Stomach (tissue), 8 donors: ENCODE measurements at regions not wholly inside any gene's neighbourhood (a gene's known extent, or its start where the extent isn't known, plus 50 kb on each side); places are given as distances from the start of the nearest gene placed in this dataset.

Source experiments
- DNase-seq, 2 donors: peaks; one replicate each; pipeline versions ENCODE4 v3.0.0 to v3.0.0-alpha.2; 2013 to 2019
- H3K27ac ChIP-seq, 5 donors: fragments of 200-600 bp in 4 of 5; sonication (generic) in 4 of 5; one replicate each; pipeline ENCODE4 v1.5.1; 2013 to 2019; ENCODE audit warnings: mild to moderate bottlenecking in 1 of 5, moderate library complexity in 1 of 5
- H3K27me3 ChIP-seq, 3 donors: fragments of 200-600 bp; sonication (generic); one replicate each; pipeline ENCODE4 v1.5.1; 2017 to 2019; ENCODE audit warnings: mixed run types in 1 of 3
- H3K36me3 ChIP-seq, 4 donors: fragments of 200-600 bp; sonication (generic); 1 replicate in 3 of 4; 2 replicates in 1 of 4; pipeline ENCODE4 v1.5.1; 2016 to 2019
- H3K4me1 ChIP-seq, 4 donors: fragments of 200-600 bp; sonication (generic); one replicate each; pipeline ENCODE4 v1.5.1; 2016 to 2019
- H3K4me3 ChIP-seq, 4 donors: fragments of 200-600 bp; sonication (generic) in 3 of 4; one replicate each; pipeline ENCODE4 v1.5.1; 2016 to 2019; ENCODE audit warnings: mild to moderate bottlenecking in 1 of 4
- H3K9me3 ChIP-seq, 4 donors: fragments of 200-600 bp; sonication (generic); one replicate each; pipeline ENCODE4 v1.5.1; 2016 to 2019
- CTCF ChIP-seq, 7 experiments: fragments of 450-650 bp in 4 of 7; fragments of 200-600 bp in 3 of 7; sonication (generic) in 3 of 7; IDR thresholded peaks; one replicate each; pipeline ENCODE4 v1.5.1; 2016 to 2019; ENCODE audit warnings: antibody characterized with exemption in 7 of 7, control low read depth in 2 of 7, mild to moderate bottlenecking in 1 of 7
- EP300 ChIP-seq: sonication (generic); formaldehyde crosslinking; IDR thresholded peaks from one replicate; pipeline ENCODE4 v1.6.1; 2017; ENCODE audit warnings: antibody characterized with exemption
- POLR2A ChIP-seq, 4 donors: fragments of 450-650 bp; IDR thresholded peaks; one replicate each; pipeline ENCODE4 v1.6.1; 2016; ENCODE audit warnings: antibody characterized with exemption in 4 of 4, control low read depth in 2 of 4, mild to moderate bottlenecking in 1 of 4, moderate library complexity in 1 of 4
- POLR2AphosphoS5 ChIP-seq, 3 donors: sonication (generic); formaldehyde crosslinking; IDR thresholded peaks; one replicate each; pipeline ENCODE4 v1.6.1; 2016; ENCODE audit warnings: antibody characterized with exemption in 3 of 3
- WGBS, 5 donors: extraction: QIAGEN DNeasy Blood & Tissue Kit in 3 of 5; methylation state at CpG; one replicate each; pipeline versions ENCODE4 v1.1.5 to v1.1.7; 2013 to 2018; 5-methylcytosine and 5-hydroxymethylcytosine counted together
- intact Hi-C: fragments of 100-400 bp; cut with DNase I; formaldehyde crosslinking; loops from one replicate; pipeline ENCODE4 v1.15.1; 2023; ENCODE audit warnings: low total_unique reads
- donor health status: healthy with polysubstance abuse.
- donor health status: Bipolar disorder and iron deficiency.
- donor health status: healthy.

DNA sequence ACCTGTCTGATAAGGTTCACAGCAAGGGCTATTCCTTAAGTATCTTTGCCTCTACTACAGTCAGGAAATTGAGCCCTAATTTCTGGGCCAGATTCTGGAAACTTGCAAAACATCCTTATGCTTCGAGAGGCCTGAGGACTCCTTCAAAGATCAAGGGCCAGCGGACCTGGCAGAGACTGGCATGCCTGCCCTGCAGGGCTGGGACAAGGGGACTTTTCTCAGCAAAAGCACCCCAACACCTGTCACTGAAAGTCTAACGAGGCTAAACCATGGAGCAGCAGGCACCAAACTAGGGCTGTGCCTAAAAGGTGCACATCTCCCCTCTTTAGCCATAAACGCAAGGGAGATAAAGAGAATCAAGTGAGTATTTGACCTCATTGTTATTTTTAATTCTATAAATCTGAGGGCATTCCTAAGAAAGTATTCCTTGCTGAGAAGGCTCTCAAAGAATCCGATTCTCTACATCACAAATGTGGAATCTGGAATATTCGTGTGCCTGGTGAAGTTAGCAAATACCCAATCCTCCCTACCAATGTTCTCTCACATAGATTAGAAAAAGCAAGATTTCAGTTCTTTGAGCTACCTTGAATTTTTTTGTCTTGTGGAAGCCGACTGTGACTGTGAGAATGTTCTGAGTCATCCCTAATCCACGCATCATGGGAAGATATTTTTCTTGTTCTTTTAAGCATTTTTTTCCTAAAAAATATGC is 328.2 kb upstream of the NOVA1 start:
- H3K4me1 ChIP-seq: no peaks in the 10 kb centered on the region

GRCh38 chr14:26926585-26926984 is 328.8 kb upstream of the NOVA1 start:
- TF ChIP-seq EP300: no peak
- no peak for TF ChIP-seq CTCF (IDR thresholded peaks at IDR 0.05)
- no peak for TF ChIP-seq POLR2AphosphoS5 (IDR thresholded peaks at IDR 0.05)
- TF ChIP-seq POLR2A (IDR thresholded peaks at IDR 0.05): no peak
- Histone ChIP-seq H3K9me3 (no peaks in the 10 kb centered on the region), H3K4me1 (no peaks in the 10 kb centered on the region), H3K4me3 (no peak overlapping the region), H3K36me3 (no peaks in the 10 kb centered on the region), H3K27ac (no peak overlapping the region), H3K27me3 (no peaks in the 10 kb centered on the region)
- DNase-seq: no peak
- intact Hi-C loops: no loop called here
- 45 to 75% (median 48%) methylated on average over 3 of the region's 3 CpGs for WGBS, 5 donors

More for the DNA sequence above, 328.2 kb upstream of the NOVA1 start:
- Histone ChIP-seq H3K27ac (no peak overlapping the region), H3K9me3 (no peaks in the 10 kb centered on the region), H3K36me3 (no peaks in the 10 kb centered on the region), H3K4me3 (no peak overlapping the region), H3K27me3 (no peaks in the 10 kb centered on the region)
- 70 to 77% (median 74%) methylated on average over 7 to 8 of the region's 8 CpGs for WGBS, 5 donors
- TF ChIP-seq POLR2A (IDR thresholded peaks at IDR 0.05) (no peak), EP300 (no peak), CTCF (IDR thresholded peaks at IDR 0.05) (no peak)
- no peak for DNase-seq
- intact Hi-C loops: no loop called here

DNA sequence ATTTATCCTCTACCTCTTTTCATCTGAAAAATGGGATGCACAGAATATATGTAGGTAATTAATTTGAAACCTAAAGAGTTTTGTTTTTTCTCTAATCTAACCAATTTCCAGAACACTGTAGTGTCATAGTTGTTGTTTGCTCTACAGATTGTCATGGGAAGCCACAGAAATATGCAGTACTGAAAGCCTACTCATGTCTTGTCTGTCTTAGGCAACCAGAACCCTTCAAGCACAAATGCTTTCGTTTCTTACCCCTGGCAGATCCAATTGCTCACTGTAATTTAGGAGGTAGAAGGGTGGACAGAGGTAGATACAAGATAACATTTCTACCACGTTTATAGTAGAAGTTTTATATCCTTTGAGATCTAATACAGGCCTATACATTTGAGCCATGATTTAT is 330.2 kb upstream of the NOVA1 start:
- Histone ChIP-seq H3K36me3 (no peaks in the 10 kb centered on the region), H3K27ac (no peak overlapping the region), H3K4me1 (no peaks in the 10 kb centered on the region), H3K4me3 (no peak overlapping the region), H3K27me3 (no peaks in the 10 kb centered on the region), H3K9me3 (no peaks in the 10 kb centered on the region)
- WGBS, 5 donors: 47 to 58% (median 56%) methylated on average over 2 of the region's 2 CpGs
- TF ChIP-seq EP300: no peak
- TF ChIP-seq POLR2AphosphoS5 (IDR thresholded peaks at IDR 0.05): no peak
- TF ChIP-seq CTCF (IDR thresholded peaks at IDR 0.05): no peak
- TF ChIP-seq POLR2A (IDR thresholded peaks at IDR 0.05): no peak
- no peak for DNase-seq
- intact Hi-C loops: no loop called here

- TF ChIP-seq EP300 (no peak), POLR2AphosphoS5 (IDR thresholded peaks at IDR 0.05) (no peak), CTCF (IDR thresholded peaks at IDR 0.05) (no peak), POLR2A (IDR thresholded peaks at IDR 0.05) (no peak)
- H3K4me3 ChIP-seq: no peak overlapping the region
Measured at GRCh38 chr14:26929361-26929760, 331.5 kb upstream of the NOVA1 start.

More at GRCh38 chr14:26929361-26929760, 331.5 kb upstream of the NOVA1 start:
- no peak for DNase-seq
- no peak overlapping the region for H3K27ac ChIP-seq
- no peaks in the 10 kb centered on the region for H3K36me3 ChIP-seq
- H3K9me3 ChIP-seq: no peaks in the 10 kb centered on the region
- no peaks in the 10 kb centered on the region for H3K4me1 ChIP-seq
- intact Hi-C loops: no loop called here
- WGBS, 5 donors: 52 to 74% (median 67%) methylated on average over 3 of the region's 3 CpGs
- no peaks in the 10 kb centered on the region for H3K27me3 ChIP-seq
